Stimulated activated CD4-positive, alpha-beta T cell treated with anti-CD3 and anti-CD28 coated beads, Interleukin-15, amount 100 ng/mL, for 1 hour (primary cell): ENCODE measurements at regions not wholly inside any gene's neighbourhood (a gene's known extent, or its start where the extent isn't known, plus 50 kb on each side); places are given as distances from the start of the nearest gene placed in this dataset.

Experiments used
- DNase-seq, 2 donors: peaks; one replicate each; pipeline ENCODE4 v3.0.0-alpha.2; 2020; ENCODE audit warnings: low read depth in 1 of 2, low spot score in 1 of 2

- DNase-seq = no peak
Observed at GRCh38 chr13:89541091-89542030, 1806.1 kb upstream of the MIR17HG start.

- no peak for DNase-seq
Observed at GRCh38 chr13:89550938-89551337, 1796.5 kb upstream of the MIR17HG start.

- DNase-seq = no peak
Observed at GRCh38 chr13:89554801-89555200, 1792.7 kb upstream of the MIR17HG start.

GRCh38 chr13:89565476-89566100 is 1781.9 kb upstream of the MIR17HG start:
- DNase-seq = no peak

- DNase-seq = no peak
Observed at GRCh38 chr13:89567025-89567424, 1780.5 kb upstream of the MIR17HG start.

- DNase-seq = no peak
Observed at GRCh38 chr13:89568276-89568675, 1779.2 kb upstream of the MIR17HG start.

- no peak for DNase-seq
Observed at GRCh38 chr13:89568746-89569145, 1778.7 kb upstream of the MIR17HG start.

GRCh38 chr13:89571676-89572075 is 1775.8 kb upstream of the MIR17HG start:
- DNase-seq = no peak

- no peak for DNase-seq
Observed at GRCh38 chr13:89574077-89574476, 1773.4 kb upstream of the MIR17HG start.

- DNase-seq = no peak
Observed at GRCh38 chr13:89577301-89577700, 1770.2 kb upstream of the MIR17HG start.

GRCh38 chr13:89584058-89584620 is 1763.3 kb upstream of the MIR17HG start:
- no peak for DNase-seq

GRCh38 chr13:89602655-89603054 is 1744.8 kb upstream of the MIR17HG start:
- DNase-seq = no peak

- no peak for DNase-seq
Observed at GRCh38 chr13:89603187-89603586, 1744.3 kb upstream of the MIR17HG start.

GRCh38 chr13:89609318-89609717 is 1738.2 kb upstream of the MIR17HG start:
- DNase-seq = no peak

- no peak for DNase-seq
Observed at GRCh38 chr13:89610331-89610730, 1737.2 kb upstream of the MIR17HG start.

- no peak for DNase-seq
Observed at GRCh38 chr13:89610881-89611280, 1736.6 kb upstream of the MIR17HG start.

GRCh38 chr13:89627996-89628395 is 1719.5 kb upstream of the MIR17HG start:
- DNase-seq = no peak

GRCh38 chr13:89628567-89628966 is 1718.9 kb upstream of the MIR17HG start:
- DNase-seq = no peak

GRCh38 chr13:89650226-89650625 is 1697.3 kb upstream of the MIR17HG start:
- DNase-seq = no peak

- no peak for DNase-seq
Observed at GRCh38 chr13:89660752-89661151, 1686.7 kb upstream of the MIR17HG start.

- no peak for DNase-seq
Observed at GRCh38 chr13:89673789-89674311, 1673.6 kb upstream of the MIR17HG start.
